Natural killer cell treated with Interleukin-12 subunit alpha and Interleukin-12 subunit beta and Interleukin-15 and Interleukin-18, amount 100 ng/mL, for 72 hours (primary cell): ENCODE measurements at regions not wholly inside any gene's neighbourhood (a gene's known extent, or its start where the extent isn't known, plus 50 kb on each side); places are given as distances from the start of the nearest gene placed in this dataset.
A peak's percentile ranks its signal among the peaks of the same experiment; 100 is the strongest.

ENCODE experiments used
- ATAC-seq, 2 donors: fragments of 150-1000 bp; cut with Tn5 transposase in 1 of 2; sonication (Bioruptor Pico), chemical (Tn5 transposase) in 1 of 2; 2 replicates each; pipeline ENCODE4 v1.10.0; 2021
- DNase-seq: peaks from one replicate; pipeline ENCODE4 v3.0.0; 2022; ENCODE audit warnings: low spot score
- H3K27ac Mint-ChIP-seq, 2 donors: 1 replicate in 1 of 2; 2 replicates in 1 of 2; pipeline ENCODE4 v1.8.0; 2022; ENCODE audit warnings: mixed read lengths in 2 of 2, mild to moderate bottlenecking in 1 of 2, moderate library complexity in 1 of 2
- H3K27me3 Mint-ChIP-seq, 2 donors: 1 replicate in 1 of 2; 2 replicates in 1 of 2; pipeline ENCODE4 v1.8.0; 2022; ENCODE audit warnings: mixed read lengths in 2 of 2
- H3K36me3 Mint-ChIP-seq: one replicate; pipeline ENCODE4 v1.8.0; 2022; ENCODE audit warnings: mixed read lengths
- H3K4me1 Mint-ChIP-seq, 2 donors: 1 replicate in 1 of 2; 2 replicates in 1 of 2; pipeline ENCODE4 v1.8.0; 2022; ENCODE audit warnings: low read depth in 2 of 2, mixed read lengths in 2 of 2, mild to moderate bottlenecking in 1 of 2
- H3K4me3 Mint-ChIP-seq: one replicate; pipeline ENCODE4 v1.8.0; 2022; ENCODE audit warnings: mixed read lengths
- H3K9me3 Mint-ChIP-seq: 2 replicates; pipeline ENCODE4 v1.8.0; 2022; ENCODE audit warnings: mixed read lengths

DNA sequence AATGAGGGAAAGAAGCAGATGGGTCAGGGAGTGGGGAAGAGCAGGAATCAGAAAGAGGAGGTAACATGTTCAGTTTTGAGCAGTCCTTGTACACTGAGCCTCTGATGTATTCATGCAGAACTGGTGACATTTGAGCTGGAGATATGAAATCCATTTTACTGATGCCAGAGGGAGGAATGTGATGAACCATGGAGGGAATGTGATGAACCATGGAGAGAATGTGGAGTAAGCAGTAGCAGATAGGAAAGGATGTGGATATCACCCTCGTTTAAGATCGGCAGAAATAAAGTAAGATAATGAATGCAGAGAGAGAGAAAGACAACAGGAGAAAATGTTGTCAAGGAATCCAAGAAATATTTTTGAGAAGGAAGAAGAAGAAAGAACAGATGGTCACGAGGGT is 231.6 kb downstream of the TBXT start:
- no peak for ATAC-seq
- no peaks in the 10 kb centered on the region for H3K4me1 Mint-ChIP-seq
- H3K9me3 Mint-ChIP-seq = no peaks in the 10 kb centered on the region
- DNase-seq = no peak
- no peak overlapping the region for H3K4me3 Mint-ChIP-seq
- H3K27ac Mint-ChIP-seq = no peak overlapping the region
- no peaks in the 10 kb centered on the region for H3K36me3 Mint-ChIP-seq
- H3K27me3 Mint-ChIP-seq = peaks cover 15 to 25% of the 10 kb centered on the region in 2 donors

DNA sequence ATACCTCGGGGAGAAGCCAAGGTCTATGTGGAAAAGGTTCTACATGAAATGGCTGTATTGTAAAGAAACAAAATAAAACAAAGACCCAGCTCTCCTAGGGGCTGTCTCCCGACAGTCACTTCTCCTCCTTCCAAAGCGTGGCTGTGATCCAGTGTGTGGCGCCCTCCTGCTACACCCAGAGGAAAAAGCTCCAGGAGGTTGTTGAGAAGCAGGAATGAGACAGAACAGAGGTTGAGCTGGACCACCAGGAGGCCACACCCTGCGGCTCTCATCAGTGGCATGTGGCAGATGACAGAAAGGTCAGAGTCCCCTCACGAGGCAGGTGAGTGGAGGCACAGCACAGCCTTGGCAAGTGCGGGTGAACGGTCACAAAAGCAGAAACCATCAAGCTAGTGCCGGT is 236.0 kb downstream of the TBXT start:
- DNase-seq (no peak), ATAC-seq (no peak)
- H3K9me3 Mint-ChIP-seq = no peaks in the 10 kb centered on the region
- no peaks in the 10 kb centered on the region for H3K4me1 Mint-ChIP-seq
- no peak overlapping the region for H3K4me3 Mint-ChIP-seq
- H3K27me3 Mint-ChIP-seq = peaks cover 21 to 25% of the 10 kb centered on the region in 2 donors
- no peaks in the 10 kb centered on the region for H3K36me3 Mint-ChIP-seq
- no peak overlapping the region for H3K27ac Mint-ChIP-seq

DNA sequence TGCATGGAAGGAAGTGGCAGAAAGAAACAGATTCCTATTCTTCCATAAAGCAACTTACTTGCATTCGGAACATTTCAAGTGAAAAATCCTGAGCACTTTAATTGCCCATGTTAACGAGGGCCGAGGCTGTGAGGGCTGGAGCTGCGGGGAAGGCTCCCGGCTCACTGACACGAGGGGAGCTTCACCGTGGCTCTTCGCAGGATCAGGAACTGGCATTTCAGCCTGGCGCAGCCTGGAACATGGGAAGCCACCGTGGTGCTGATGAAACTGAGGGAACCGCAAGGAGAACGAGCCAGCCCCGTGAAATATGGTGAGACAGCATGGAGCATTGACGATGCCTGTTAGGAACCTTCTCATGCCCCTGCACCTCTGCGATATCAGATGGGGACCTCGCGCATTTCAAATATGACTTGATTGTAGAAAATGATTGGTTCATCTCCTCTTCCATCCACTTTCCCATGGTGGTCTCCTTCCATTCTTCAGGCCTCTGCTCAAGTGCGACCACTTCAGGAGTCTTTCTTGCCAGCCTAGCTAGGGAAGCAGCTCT is 236.9 kb downstream of the TBXT start:
- H3K4me1 Mint-ChIP-seq = no peaks in the 10 kb centered on the region

DNA sequence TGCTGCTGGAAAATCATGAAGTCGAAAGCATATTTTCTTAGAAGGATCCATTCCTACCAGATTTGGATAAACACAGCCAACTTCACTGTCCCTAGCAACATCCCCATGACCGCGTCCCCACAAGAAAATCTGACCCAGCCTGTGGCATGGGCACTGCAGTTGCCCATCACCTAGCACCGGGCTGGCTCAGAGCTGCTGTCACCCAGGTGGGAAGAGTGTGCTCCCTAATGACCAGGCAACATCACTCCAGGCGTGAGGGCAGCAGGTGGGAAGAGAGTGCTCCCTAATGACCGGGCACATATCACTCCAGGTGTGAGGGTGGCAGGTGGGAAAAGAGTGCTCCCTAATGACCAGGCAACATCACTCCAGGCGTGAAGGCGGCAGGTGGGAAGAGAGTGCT is 238.0 kb downstream of the TBXT start:
- Mint-ChIP-seq H3K27me3 (peaks cover 5 to 8% of the 10 kb centered on the region in 2 donors), H3K36me3 (no peaks in the 10 kb centered on the region), H3K4me3 (no peak overlapping the region), H3K27ac (no peak overlapping the region), H3K9me3 (no peaks in the 10 kb centered on the region), H3K4me1 (no peaks in the 10 kb centered on the region)
- ATAC-seq (no peak), DNase-seq (no peak)

More for the DNA sequence above, 236.9 kb downstream of the TBXT start:
- Mint-ChIP-seq H3K9me3 (no peaks in the 10 kb centered on the region), H3K27me3 (peaks cover 15 to 16% of the 10 kb centered on the region in 2 donors), H3K27ac (no peak overlapping the region), H3K36me3 (no peaks in the 10 kb centered on the region), H3K4me3 (no peak overlapping the region)
- ATAC-seq = peak in 1 of 2 donors; percentile 16
- DNase-seq = no peak

DNA sequence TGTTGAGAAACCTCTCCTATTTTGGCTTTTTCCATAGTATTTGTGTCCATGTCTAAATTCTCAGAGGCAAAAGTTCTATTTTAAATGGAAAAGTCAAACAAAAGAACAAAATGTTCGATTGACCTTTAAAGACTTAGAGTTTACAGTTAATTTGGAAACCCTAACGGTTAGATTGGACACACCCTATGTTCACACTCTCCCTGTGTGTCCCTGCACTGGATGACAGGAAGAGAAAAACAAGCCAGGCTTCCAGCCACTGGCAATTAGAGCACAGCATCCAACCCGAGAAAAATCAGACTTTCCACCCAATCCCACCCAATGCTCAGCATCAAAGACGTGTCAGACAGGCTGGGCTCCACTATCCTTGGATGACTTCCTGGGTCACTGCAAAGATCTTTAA is 241.3 kb downstream of the TBXT start:
- H3K9me3 Mint-ChIP-seq = no peaks in the 10 kb centered on the region
- DNase-seq = no peak
- H3K27ac Mint-ChIP-seq = no peak overlapping the region
- no peaks in the 10 kb centered on the region for H3K36me3 Mint-ChIP-seq
- peaks cover 8 to 14% of the 10 kb centered on the region in 2 donors for H3K27me3 Mint-ChIP-seq
- no peak overlapping the region for H3K4me3 Mint-ChIP-seq
- ATAC-seq = no peak
- H3K4me1 Mint-ChIP-seq = no peaks in the 10 kb centered on the region

DNA sequence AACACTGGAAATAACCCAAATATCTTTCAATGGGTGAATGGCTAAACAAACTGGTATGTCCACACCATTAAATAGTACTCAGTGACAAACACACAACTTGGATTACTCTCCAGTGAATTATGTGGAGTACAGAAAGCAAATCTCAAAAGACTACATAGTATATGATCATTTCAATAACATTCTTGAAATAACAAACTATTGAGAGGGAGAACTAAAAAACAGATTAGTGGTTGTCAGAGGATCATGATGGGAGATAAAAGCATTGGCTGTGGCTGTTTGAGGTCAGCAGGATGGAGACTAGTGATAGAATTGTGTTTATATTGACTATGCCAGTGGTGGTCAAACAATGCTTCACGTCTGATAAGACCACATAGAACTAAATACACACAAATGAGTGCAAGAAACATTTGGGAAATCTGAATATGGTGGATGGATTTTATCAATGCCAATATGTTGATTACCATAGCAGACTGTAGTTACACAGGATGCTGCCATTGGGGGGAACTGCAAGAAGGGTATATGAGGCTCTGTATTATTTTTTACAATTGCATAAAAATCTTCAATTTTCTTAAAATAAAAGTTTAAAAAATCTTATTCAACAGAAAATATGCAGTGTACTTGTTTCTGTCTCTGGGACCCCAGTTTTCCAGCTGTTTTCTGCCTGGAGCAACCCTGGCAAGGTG is 242.0 kb downstream of the TBXT start:
- DNase-seq (no peak), ATAC-seq (no peak)
- Mint-ChIP-seq H3K9me3 (no peaks in the 10 kb centered on the region), H3K27ac (no peak overlapping the region), H3K4me3 (no peak overlapping the region), H3K36me3 (no peaks in the 10 kb centered on the region), H3K27me3 (peaks cover 14 to 15% of the 10 kb centered on the region in 2 donors), H3K4me1 (no peaks in the 10 kb centered on the region)

DNA sequence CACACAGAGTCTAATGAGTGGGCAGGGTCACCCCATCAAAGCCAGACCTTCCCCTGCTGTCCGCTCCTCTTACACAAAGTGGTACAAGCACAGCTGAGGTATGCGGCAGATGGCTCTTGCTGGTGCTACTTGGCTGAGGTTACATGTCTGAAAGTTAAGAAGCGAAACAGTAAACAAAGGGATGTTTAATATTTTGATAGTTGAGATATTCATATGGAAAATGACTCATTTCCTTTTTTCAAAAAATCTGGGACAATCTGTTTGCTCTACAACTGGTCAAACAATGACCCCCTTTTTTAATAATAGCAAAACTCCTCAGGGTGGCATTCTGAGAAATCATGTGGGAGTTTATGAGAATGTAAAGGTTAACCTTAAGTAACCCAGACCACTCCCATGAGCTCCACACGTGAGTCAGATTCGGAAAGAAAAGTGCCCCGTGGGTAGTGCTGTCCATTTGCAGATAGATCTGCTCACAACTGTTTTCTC is 245.3 kb downstream of the TBXT start:
- no peaks in the 10 kb centered on the region for H3K4me1 Mint-ChIP-seq
- H3K4me3 Mint-ChIP-seq = no peak overlapping the region
- H3K9me3 Mint-ChIP-seq = no peaks in the 10 kb centered on the region
- no peaks in the 10 kb centered on the region for H3K36me3 Mint-ChIP-seq
- H3K27ac Mint-ChIP-seq = no peak overlapping the region
- no peak for ATAC-seq
- DNase-seq = no peak
- peaks cover 17 to 29% of the 10 kb centered on the region in 2 donors for H3K27me3 Mint-ChIP-seq

DNA sequence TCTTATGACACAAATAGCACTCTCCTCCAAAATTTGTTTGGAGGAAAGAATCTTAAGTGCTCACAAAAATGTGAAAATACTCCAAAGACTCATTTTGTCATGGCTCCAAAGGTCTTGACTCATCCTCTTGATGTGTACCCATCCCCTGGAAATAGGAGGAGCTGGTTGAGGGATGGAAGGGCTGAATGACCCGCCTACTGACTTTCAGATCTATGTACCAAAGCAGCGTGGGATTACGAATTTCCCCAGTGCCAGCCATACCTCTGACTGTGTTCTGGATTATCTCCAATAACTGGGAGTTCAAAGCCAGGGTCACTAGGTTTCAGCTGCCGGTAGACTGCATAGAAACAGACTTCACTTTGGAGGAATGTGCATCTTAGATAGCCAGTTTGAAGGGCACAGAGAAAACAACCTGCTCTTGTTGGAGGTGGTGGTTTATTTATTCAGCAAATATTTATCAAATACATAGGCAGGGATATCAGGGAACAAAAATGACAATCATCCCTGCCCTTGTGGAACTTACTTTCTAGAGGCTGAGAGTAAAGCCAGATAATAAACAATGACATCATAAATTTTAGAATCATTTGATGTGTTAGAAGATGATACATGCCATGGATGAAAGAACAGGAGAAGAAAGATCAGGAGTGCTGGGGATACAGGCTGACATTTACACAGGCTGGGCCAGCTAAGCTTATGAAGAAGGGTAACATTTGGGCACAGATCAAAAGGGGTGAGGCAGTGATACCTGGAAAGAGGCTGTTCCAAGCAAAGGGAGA is 246.6 kb downstream of the TBXT start:
- Mint-ChIP-seq H3K4me1 (no peaks in the 10 kb centered on the region), H3K36me3 (no peaks in the 10 kb centered on the region), H3K27me3 (peaks cover 18 to 29% of the 10 kb centered on the region in 2 donors), H3K27ac (no peak overlapping the region), H3K4me3 (no peak overlapping the region), H3K9me3 (no peaks in the 10 kb centered on the region)
- ATAC-seq = no peak
- no peak for DNase-seq

DNA sequence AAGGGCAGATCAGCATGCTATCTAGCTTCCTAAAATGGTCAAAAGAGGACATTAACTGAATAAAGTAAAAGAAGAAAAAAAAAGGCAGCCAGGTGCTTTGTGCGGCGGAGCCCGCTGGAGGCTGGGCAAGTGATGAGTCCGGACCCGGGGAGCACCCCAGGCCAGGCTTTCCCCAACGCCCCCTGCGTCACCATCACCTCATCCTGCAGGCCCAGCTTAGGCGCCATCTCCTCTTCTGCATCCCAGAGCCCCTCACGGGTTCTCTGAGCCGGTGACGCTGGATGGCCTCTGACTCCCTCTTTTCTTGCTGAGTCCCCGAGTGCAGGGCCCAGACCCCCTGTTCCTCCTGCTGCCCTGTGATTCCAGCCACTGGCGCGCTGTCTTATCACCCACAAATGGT is 250.1 kb downstream of the TBXT start:
- no peaks in the 10 kb centered on the region for H3K4me1 Mint-ChIP-seq
- H3K27ac Mint-ChIP-seq = no peak overlapping the region
- ATAC-seq = no peak
- H3K36me3 Mint-ChIP-seq = no peaks in the 10 kb centered on the region
- H3K4me3 Mint-ChIP-seq = no peak overlapping the region
- H3K9me3 Mint-ChIP-seq = no peaks in the 10 kb centered on the region
- H3K27me3 Mint-ChIP-seq = peaks cover 18 to 29% of the 10 kb centered on the region in 2 donors
- no peak for DNase-seq

DNA sequence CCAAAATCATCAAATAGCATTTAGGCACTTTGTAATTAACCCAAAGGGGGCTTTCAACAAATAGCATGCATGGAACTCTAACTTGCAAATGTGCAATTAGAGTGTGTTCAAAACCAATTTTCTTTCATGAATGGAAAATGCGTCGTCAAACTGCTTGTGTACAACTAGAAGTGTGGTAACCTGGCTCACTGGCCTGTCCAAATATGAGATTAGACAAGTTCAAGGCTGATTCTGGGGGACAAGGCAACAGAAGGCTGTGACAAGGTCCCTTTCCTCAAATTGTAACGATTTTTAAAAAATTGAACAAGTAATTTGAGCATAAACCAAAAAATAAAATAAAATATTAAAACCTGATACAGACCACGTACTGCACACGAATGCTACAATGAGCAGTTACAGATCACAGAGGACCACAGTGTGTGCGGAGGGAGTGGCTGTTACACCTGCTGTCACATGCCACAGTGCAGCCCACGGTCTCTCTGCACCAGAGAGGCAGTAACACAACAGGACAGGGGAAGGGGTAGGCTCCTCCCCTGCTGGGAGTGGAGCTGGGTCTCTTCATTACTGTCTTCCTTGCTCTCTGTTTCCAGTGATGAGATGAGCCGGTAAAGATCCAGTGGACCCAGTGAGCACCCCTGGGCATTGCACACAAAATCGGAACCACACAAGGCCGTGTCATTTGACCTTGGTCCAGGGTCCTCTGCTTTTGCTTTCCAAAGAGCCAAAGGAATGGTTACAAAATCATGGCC is 252.2 kb upstream of the PDE10A start:
- Mint-ChIP-seq H3K27me3 (peaks cover 18% of the 10 kb centered on the region in 2 donors), H3K27ac (no peak overlapping the region), H3K4me3 (no peak overlapping the region), H3K4me1 (no peaks in the 10 kb centered on the region), H3K9me3 (no peaks in the 10 kb centered on the region), H3K36me3 (no peaks in the 10 kb centered on the region)
- ATAC-seq (peak in 1 of 2 donors; percentile 17), DNase-seq (no peak)

DNA sequence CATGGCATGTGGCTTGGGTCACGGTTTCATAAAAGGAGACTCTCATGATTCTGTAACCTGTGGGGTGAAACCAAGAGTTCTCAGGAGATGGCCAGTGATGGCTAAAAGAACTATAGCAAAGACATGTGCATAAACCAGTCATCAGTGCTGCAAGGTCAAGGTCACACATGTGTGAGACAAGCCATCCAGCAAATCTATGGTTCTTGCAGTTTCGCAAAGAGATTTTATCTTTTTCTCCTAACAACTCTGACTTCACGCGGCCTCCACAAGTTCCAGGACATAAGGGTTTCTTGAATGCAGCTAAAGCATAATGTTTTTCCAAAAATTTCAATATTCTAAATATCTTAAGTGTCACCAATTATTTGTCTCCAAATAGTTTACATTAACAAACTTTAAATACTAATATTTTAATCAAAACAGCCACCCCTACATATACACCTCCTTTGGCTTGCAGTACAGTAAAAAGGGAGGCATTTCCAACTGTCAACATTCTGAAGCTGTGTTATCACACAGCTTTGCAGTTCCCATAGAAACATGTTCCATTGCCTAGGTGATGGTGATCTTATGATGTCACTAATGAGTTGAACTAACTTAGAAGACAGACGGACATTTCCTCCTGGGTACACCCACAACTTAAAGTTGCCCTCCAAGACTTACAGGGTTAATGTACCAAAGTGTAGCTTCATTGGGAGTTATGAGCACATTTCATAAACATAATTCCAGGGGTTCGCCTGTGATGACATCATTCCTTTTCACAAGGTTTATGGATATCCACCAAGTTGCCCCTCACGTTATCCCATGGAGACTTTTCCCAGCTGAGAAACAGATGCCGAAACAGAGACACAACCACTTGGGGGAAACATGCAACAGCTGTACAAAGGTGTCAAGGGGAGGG is 250.9 kb upstream of the PDE10A start:
- H3K27me3 Mint-ChIP-seq = peaks cover 8 to 12% of the 10 kb centered on the region in 2 donors
- no peaks in the 10 kb centered on the region for H3K9me3 Mint-ChIP-seq
- H3K36me3 Mint-ChIP-seq = no peaks in the 10 kb centered on the region
- no peak for DNase-seq
- no peaks in the 10 kb centered on the region for H3K4me1 Mint-ChIP-seq
- no peak overlapping the region for H3K27ac Mint-ChIP-seq
- H3K4me3 Mint-ChIP-seq = no peak overlapping the region
- no peak for ATAC-seq

DNA sequence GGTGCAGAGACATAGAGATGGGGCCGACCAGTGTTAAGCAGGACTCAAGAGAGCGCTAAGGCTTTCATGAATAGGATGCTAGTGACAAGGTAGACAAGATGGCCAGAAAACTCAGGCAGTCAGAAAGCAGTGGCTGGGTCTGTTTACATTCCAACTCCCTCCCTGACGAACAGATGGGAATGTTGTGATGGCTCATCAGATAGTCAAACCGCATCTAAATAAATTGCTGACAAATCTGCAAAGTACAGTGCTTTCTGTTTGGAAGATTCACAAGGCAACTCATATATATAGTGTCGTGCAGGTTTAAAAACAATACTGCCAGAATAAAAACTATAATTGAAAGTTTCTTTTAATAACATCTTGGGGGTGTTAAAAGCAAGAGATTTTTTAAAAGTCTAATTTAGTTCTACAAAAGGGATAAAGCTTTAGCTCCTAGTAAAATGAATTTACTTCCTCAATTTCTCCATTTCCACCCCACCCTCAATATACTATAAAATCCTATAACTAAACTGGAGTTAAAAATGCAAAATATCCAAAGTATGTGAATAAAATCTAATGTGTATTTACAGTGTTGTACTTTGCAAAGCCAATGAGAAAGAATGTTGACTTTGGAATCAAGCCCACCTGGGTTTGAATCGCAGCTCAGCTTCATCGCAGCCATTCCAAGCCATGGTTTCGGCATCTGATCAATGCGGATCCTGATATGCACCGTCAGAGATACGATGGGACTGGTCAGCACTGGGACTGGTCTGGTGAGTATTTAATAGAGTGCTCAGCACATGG is 247.3 kb upstream of the PDE10A start:
- DNase-seq (no peak), ATAC-seq (no peak)
- no peaks in the 10 kb centered on the region for H3K9me3 Mint-ChIP-seq
- H3K4me3 Mint-ChIP-seq = no peak overlapping the region
- peaks cover 8 to 14% of the 10 kb centered on the region in 2 donors for H3K27me3 Mint-ChIP-seq
- no peaks in the 10 kb centered on the region for H3K4me1 Mint-ChIP-seq
- no peaks in the 10 kb centered on the region for H3K36me3 Mint-ChIP-seq
- H3K27ac Mint-ChIP-seq = no peak overlapping the region
